BE2C (cell line): ENCODE measurements at regions not wholly inside any gene's neighbourhood (a gene's known extent, or its start where the extent isn't known, plus 50 kb on each side); places are given as distances from the start of the nearest gene placed in this dataset.

Experiments used
- DNase-seq: peaks from one replicate; pipeline ENCODE4 v3.0.0-alpha.2; 2020
- H3K27me3 ChIP-seq: fragments of 250-450 bp; sonication (Bioruptor Pico); 2 replicates; pipeline ENCODE4 v1.5.1; 2020; ENCODE audit warnings: mild to moderate bottlenecking
- H3K36me3 ChIP-seq: fragments of 250-450 bp; sonication (Bioruptor Pico); 2 replicates; pipeline ENCODE4 v1.5.1; 2020; ENCODE audit warnings: mild to moderate bottlenecking
- H3K4me1 ChIP-seq: fragments of 250-450 bp; sonication (Bioruptor Pico); 2 replicates; pipeline ENCODE4 v1.5.1; 2020
- H3K4me3 ChIP-seq: 2 replicates; pipeline ENCODE4 v1.5.1; 2011; ENCODE audit warnings: low read depth, low read length
- H3K9me3 ChIP-seq: fragments of 250-450 bp; sonication (Bioruptor Pico); 2 replicates; pipeline ENCODE4 v1.5.1; 2020
- CTCF ChIP-seq: IDR thresholded peaks from 2 replicates; pipeline ENCODE4 v1.5.1; 2012; ENCODE audit warnings: mild to moderate bottlenecking, low read depth, low read length

- H3K9me3 ChIP-seq, result no peaks in the 10 kb centered on the region
- no peak overlapping the region for H3K4me3 ChIP-seq
- TF ChIP-seq CTCF, result no peak
- no peaks in the 10 kb centered on the region for H3K4me1 ChIP-seq
- no peaks in the 10 kb centered on the region for H3K27me3 ChIP-seq
- no peak for DNase-seq
- no peaks in the 10 kb centered on the region for H3K36me3 ChIP-seq
Observed at GRCh38 chr1:40928699-40929098, 50.8 kb upstream of the CTPS1 start.

GRCh38 chr1:40929155-40929554 lies 50.3 kb upstream of the CTPS1 start:
- H3K4me1 ChIP-seq, result no peaks in the 10 kb centered on the region
- no peak for DNase-seq
- no peak overlapping the region for H3K4me3 ChIP-seq
- TF ChIP-seq CTCF, result no peak
- no peaks in the 10 kb centered on the region for H3K36me3 ChIP-seq
- H3K27me3 ChIP-seq, result no peaks in the 10 kb centered on the region
- no peaks in the 10 kb centered on the region for H3K9me3 ChIP-seq
